Astrocyte (in vitro differentiated cells and primary cell): ENCODE measurements at regions not wholly inside any gene's neighbourhood (a gene's known extent, or its start where the extent isn't known, plus 50 kb on each side); places are given as distances from the start of the nearest gene placed in this dataset.

ENCODE experiments used
- DNase-seq: peaks from one replicate; pipeline ENCODE4 v3.0.0-alpha.2; 2010; ENCODE audit warnings: low read depth
- FAIRE-seq: peaks from 2 replicates; lab custom pipeline; 2011; peaks lifted over from hg19 to GRCh38; lab: Jason Lieb, UNC
- H2AFZ ChIP-seq: 2 replicates; pipeline ENCODE4 v1.6.0; 2012; ENCODE audit warnings: low read depth, low read length, inconsistent platforms
- H3K27ac ChIP-seq: 2 replicates; pipeline ENCODE4 v1.5.1; 2011; ENCODE audit warnings: low read depth, low read length, inconsistent platforms
- H3K27me3 ChIP-seq: 2 replicates; pipeline ENCODE4 v1.6.0; 2011; ENCODE audit warnings: low read length, inconsistent platforms; ENCODE audit not compliant: insufficient read depth
- H3K36me3 ChIP-seq: 2 replicates; pipeline ENCODE4 v1.5.1; 2011; ENCODE audit warnings: low read length, inconsistent platforms; ENCODE audit not compliant: insufficient read depth
- H3K4me1 ChIP-seq: 2 replicates; pipeline ENCODE4 v1.5.1; 2011; ENCODE audit warnings: low read length, inconsistent platforms; ENCODE audit not compliant: insufficient read depth
- H3K4me2 ChIP-seq: 2 replicates; pipeline ENCODE4 v1.6.0; 2012; ENCODE audit warnings: low read length, inconsistent platforms
- H3K4me3 ChIP-seq: 2 replicates; pipeline ENCODE4 v1.5.1; 2011; ENCODE audit warnings: low read depth, mild to moderate bottlenecking, low read length, inconsistent platforms; ENCODE audit not compliant: insufficient read depth
- H3K79me2 ChIP-seq: 2 replicates; pipeline ENCODE4 v1.6.0; 2012; ENCODE audit warnings: mild to moderate bottlenecking, low read length, inconsistent platforms; ENCODE audit not compliant: insufficient read depth
- H3K9ac ChIP-seq: 2 replicates; pipeline ENCODE4 v1.6.0; 2012; ENCODE audit warnings: mild to moderate bottlenecking, low read length, inconsistent platforms
- H3K9me3 ChIP-seq: 2 replicates; pipeline ENCODE4 v1.5.1; 2012; ENCODE audit warnings: low read depth, mild to moderate bottlenecking, low read length, inconsistent platforms; ENCODE audit not compliant: insufficient read depth
- H4K20me1 ChIP-seq: 2 replicates; pipeline ENCODE4 v1.6.0; 2012; ENCODE audit warnings: low read length, inconsistent platforms; ENCODE audit not compliant: insufficient read depth
- H3K27ac Mint-ChIP-seq: one replicate; pipeline ENCODE4 v1.8.0; 2021; ENCODE audit warnings: mild to moderate bottlenecking, mixed read lengths; ENCODE audit not compliant: unreplicated experiment
- H3K27me3 Mint-ChIP-seq: one replicate; pipeline ENCODE4 v1.8.0; 2021; ENCODE audit warnings: low read depth, mixed read lengths; ENCODE audit not compliant: unreplicated experiment
- H3K36me3 Mint-ChIP-seq: one replicate; pipeline ENCODE4 v1.8.0; 2021; ENCODE audit warnings: low read depth, mixed read lengths; ENCODE audit not compliant: unreplicated experiment
- H3K4me1 Mint-ChIP-seq: one replicate; pipeline ENCODE4 v1.8.0; 2021; ENCODE audit warnings: low read depth, mixed read lengths; ENCODE audit not compliant: unreplicated experiment
- H3K4me3 Mint-ChIP-seq: one replicate; pipeline ENCODE4 v1.8.0; 2021; ENCODE audit warnings: mild to moderate bottlenecking, moderate library complexity, mixed read lengths; ENCODE audit not compliant: unreplicated experiment
- H3K9me3 Mint-ChIP-seq: one replicate; pipeline ENCODE4 v1.8.0; 2021; ENCODE audit warnings: mild to moderate bottlenecking, mixed read lengths; ENCODE audit not compliant: unreplicated experiment
- CTCF ChIP-seq: IDR thresholded peaks from 2 replicates; pipeline ENCODE4 v1.5.1; 2011; ENCODE audit warnings: low read depth, mild to moderate bottlenecking, inconsistent platforms, low read length, moderate library complexity; ENCODE audit not compliant: insufficient read depth
- EZH2 ChIP-seq: IDR thresholded peaks from 2 replicates; pipeline ENCODE4 v1.6.1; 2012; ENCODE audit warnings: mild to moderate bottlenecking, low read length, inconsistent platforms; ENCODE audit not compliant: insufficient read depth

GRCh38 chr12:95390192-95390591, 83.8 kb upstream of the METAP2 start:
- peaks cover 14% of the 10 kb centered on the region for H3K9me3 Mint-ChIP-seq
- H3K4me3 Mint-ChIP-seq: no peak overlapping the region

GRCh38 chr12:95390932-95391331, 83.0 kb upstream of the METAP2 start:
- Histone ChIP-seq H3K4me2 (no peak overlapping the region), H4K20me1 (no peaks in the 10 kb centered on the region), H3K27me3 (peaks cover 1% of the 10 kb centered on the region), H3K27ac (no peak overlapping the region), H3K4me1 (no peaks in the 10 kb centered on the region), H3K9me3 (no peaks in the 10 kb centered on the region), H3K79me2 (no peaks in the 10 kb centered on the region), H3K9ac (no peak overlapping the region), H2AFZ (no peak overlapping the region), H3K36me3 (no peaks in the 10 kb centered on the region), H3K4me3 (no peak overlapping the region)
- Mint-ChIP-seq H3K9me3 (peaks cover 21% of the 10 kb centered on the region), H3K36me3 (no peaks in the 10 kb centered on the region), H3K4me1 (no peaks in the 10 kb centered on the region), H3K4me3 (no peak overlapping the region), H3K27ac (no peak overlapping the region), H3K27me3 (peaks cover 11% of the 10 kb centered on the region)
- TF ChIP-seq EZH2: no peak
- TF ChIP-seq CTCF: no peak
- DNase-seq (no peak), FAIRE-seq (no peak)

More at GRCh38 chr12:95390192-95390591, 83.8 kb upstream of the METAP2 start:
- no peaks in the 10 kb centered on the region for H4K20me1 ChIP-seq
- Mint-ChIP-seq H3K4me1 (no peaks in the 10 kb centered on the region), H3K36me3 (no peaks in the 10 kb centered on the region), H3K27ac (no peak overlapping the region), H3K27me3 (peaks cover 7% of the 10 kb centered on the region)
- no peak overlapping the region for H2AFZ ChIP-seq
- no peaks in the 10 kb centered on the region for H3K4me1 ChIP-seq
- H3K4me2 ChIP-seq: no peak overlapping the region
- DNase-seq (no peak), FAIRE-seq (no peak)
- TF ChIP-seq CTCF (no peak), EZH2 (no peak)
- no peak overlapping the region for H3K9ac ChIP-seq
- H3K27me3 ChIP-seq: no peaks in the 10 kb centered on the region
- H3K27ac ChIP-seq: no peak overlapping the region
- no peaks in the 10 kb centered on the region for H3K79me2 ChIP-seq
- no peak overlapping the region for H3K4me3 ChIP-seq
- H3K36me3 ChIP-seq: no peaks in the 10 kb centered on the region
- no peaks in the 10 kb centered on the region for H3K9me3 ChIP-seq

GRCh38 chr12:95393191-95393790, 80.7 kb upstream of the METAP2 start:
- Histone ChIP-seq H3K4me2 (no peak overlapping the region), H3K9me3 (no peaks in the 10 kb centered on the region), H3K4me1 (no peaks in the 10 kb centered on the region), H3K27me3 (peaks cover 5% of the 10 kb centered on the region), H4K20me1 (no peaks in the 10 kb centered on the region), H3K27ac (no peak overlapping the region), H3K79me2 (no peaks in the 10 kb centered on the region), H3K4me3 (no peak overlapping the region), H3K36me3 (no peaks in the 10 kb centered on the region), H3K9ac (no peak overlapping the region), H2AFZ (no peak overlapping the region)
- H3K36me3 Mint-ChIP-seq: no peaks in the 10 kb centered on the region
- FAIRE-seq (no peak), DNase-seq (no peak)
- no peak overlapping the region for H3K27ac Mint-ChIP-seq
- H3K27me3 Mint-ChIP-seq: peaks cover 23% of the 10 kb centered on the region
- no peak for TF ChIP-seq CTCF
- TF ChIP-seq EZH2: no peak
- H3K9me3 Mint-ChIP-seq: peaks cover 27% of the 10 kb centered on the region
- no peaks in the 10 kb centered on the region for H3K4me1 Mint-ChIP-seq
- no peak overlapping the region for H3K4me3 Mint-ChIP-seq
